SK-N-SH (cell line): ENCODE measurements at regions not wholly inside any gene's neighbourhood (a gene's known extent, or its start where the extent isn't known, plus 50 kb on each side); places are given as distances from the start of the nearest gene placed in this dataset.

Experiments used
- CTCF ChIA-PET: fragments of 300-600, 350-600 bp; formaldehyde crosslinking; extraction: SDS; loops from one replicate; lab custom pipeline; 2021; lab: Yijun Ruan, JAX
- POLR2A ChIA-PET: fragments of 350-600 bp; sonication (Branson Sonifier 250); formaldehyde crosslinking; extraction: SDS; loops from one replicate; lab custom pipeline; 2020; ENCODE audit warnings: antibody characterized with exemption, inconsistent platforms; lab: Yijun Ruan, JAX
- DNase-seq: peaks from one replicate; pipeline ENCODE4 v3.0.0; 2012
- H2AFZ ChIP-seq: fragments of 200-600 bp; sonication (generic); 2 replicates; pipeline ENCODE4 v1.8.1; 2016; ENCODE audit warnings: antibody characterized with exemption, mild to moderate bottlenecking, low read depth
- H3F3A ChIP-seq: fragments of 200-600 bp; sonication (generic); replicated peaks from 2 replicates; pipeline ENCODE3; 2016; ENCODE audit warnings: antibody characterized with exemption, mild to moderate bottlenecking; ENCODE audit not compliant: insufficient read depth
- H3K27ac ChIP-seq, 2 experiments: fragments of 200-500 bp in 1 of 2; fragments of 200-600 bp in 1 of 2; sonication (Bioruptor generic) in 1 of 2; sonication (generic), shearing (Covaris generic) in 1 of 2; 2 replicates each; pipeline versions ENCODE4 v1.5.1 to v1.6.1; 2014 to 2016; ENCODE audit warnings: low read depth in 2 of 2, inconsistent platforms in 1 of 2, low read length in 1 of 2, mild to moderate bottlenecking in 1 of 2, mixed read lengths in 1 of 2
- H3K27me3 ChIP-seq: fragments of 200-600 bp; sonication (generic), shearing (Covaris generic); 2 replicates; pipeline ENCODE4 v1.6.1; 2016; ENCODE audit warnings: mixed run types; ENCODE audit not compliant: insufficient read depth
- H3K36me3 ChIP-seq, 2 experiments: fragments of 200-500 bp in 1 of 2; fragments of 200-600 bp in 1 of 2; sonication (Bioruptor generic) in 1 of 2; sonication (generic) in 1 of 2; replicated peaks in 1 of 2; 2 replicates each; pipeline versions ENCODE3 to v1.5.1; 2014 to 2016; ENCODE audit warnings: low read length in 1 of 2, mild to moderate bottlenecking in 1 of 2; ENCODE audit not compliant: insufficient read depth in 2 of 2, control insufficient read depth in 1 of 2
- H3K4me1 ChIP-seq, 2 experiments: fragments of 200-500 bp in 1 of 2; fragments of 200-600 bp in 1 of 2; sonication (Bioruptor generic) in 1 of 2; sonication (generic), shearing (Covaris generic) in 1 of 2; 2 replicates each; pipeline versions ENCODE4 v1.5.1 to v1.6.1; 2014 to 2016; ENCODE audit warnings: low read depth in 1 of 2, low read length in 1 of 2, mixed run types in 1 of 2; ENCODE audit not compliant: insufficient read depth in 2 of 2, control insufficient read depth in 1 of 2
- H3K4me2 ChIP-seq: fragments of 200-600 bp; sonication (generic), shearing (Covaris generic); 2 replicates; pipeline ENCODE4 v1.6.1; 2017; ENCODE audit warnings: mixed run types
- H3K4me3 ChIP-seq, 2 experiments: fragments of 200-500 bp in 1 of 2; fragments of 200-600 bp in 1 of 2; sonication (Bioruptor generic) in 1 of 2; sonication (generic), shearing (Covaris generic) in 1 of 2; 2 replicates each; pipeline versions ENCODE4 v1.5.1 to v1.8.1; 2014 to 2016; ENCODE audit warnings: low read depth in 2 of 2, inconsistent platforms in 1 of 2, low read length in 1 of 2, mild to moderate bottlenecking in 1 of 2, mixed read lengths in 1 of 2, moderate library complexity in 1 of 2
- H3K79me2 ChIP-seq: fragments of 200-600 bp; sonication (generic); 2 replicates; pipeline ENCODE4 v1.8.1; 2017; ENCODE audit warnings: mild to moderate bottlenecking; ENCODE audit not compliant: insufficient read depth
- H3K9ac ChIP-seq: fragments of 200-600 bp; sonication (generic); 2 replicates; pipeline ENCODE4 v1.6.1; 2017; ENCODE audit warnings: mixed run types
- H3K9me2 ChIP-seq: fragments of 200-600 bp; sonication (generic); 2 replicates; pipeline ENCODE4 v1.6.1; 2017; ENCODE audit warnings: mixed run types
- H3K9me3 ChIP-seq: fragments of 200-600 bp; sonication (generic); 2 replicates; pipeline ENCODE4 v1.6.1; 2017; ENCODE audit warnings: mixed run types, mild to moderate bottlenecking, moderate library complexity
- H4K20me1 ChIP-seq: fragments of 200-600 bp; sonication (generic); 2 replicates; pipeline ENCODE4 v1.6.1; 2017; ENCODE audit warnings: mild to moderate bottlenecking, mixed run types; ENCODE audit not compliant: insufficient read depth
- CHD2 ChIP-seq: fragments of 150-350 bp; IDR thresholded peaks from 2 replicates; pipeline ENCODE4 v1.6.1; 2018; ENCODE audit warnings: low read length; ENCODE audit not compliant: partially characterized antibody
- FOSL2 ChIP-seq: IDR thresholded peaks from 2 replicates; pipeline ENCODE4 v1.4.0; 2012; ENCODE audit warnings: low read depth, mild to moderate bottlenecking, moderate library complexity, borderline replicate concordance
- FOXM1 ChIP-seq: IDR thresholded peaks from 2 replicates; pipeline ENCODE4 v1.4.0; 2012; ENCODE audit warnings: low read depth, mild to moderate bottlenecking
- MEF2A ChIP-seq: IDR thresholded peaks from 2 replicates; pipeline ENCODE4 v1.4.0; 2012; ENCODE audit warnings: low read depth, borderline replicate concordance
- MXI1 ChIP-seq: IDR thresholded peaks from 2 replicates; pipeline ENCODE4 v1.6.1; 2012; ENCODE audit warnings: mild to moderate bottlenecking, low read depth, low read length, improper control_type of control experiment
- NRF1 ChIP-seq: IDR thresholded peaks from 2 replicates; pipeline ENCODE4 v1.6.1; 2012; ENCODE audit warnings: low read depth, mild to moderate bottlenecking, low read length
- RAD21 ChIP-seq: IDR thresholded peaks from 2 replicates; pipeline ENCODE4 v1.6.1; 2012; ENCODE audit warnings: mild to moderate bottlenecking, low read length
- RCOR1 ChIP-seq: fragments of 150-350 bp; IDR thresholded peaks from 2 replicates; pipeline ENCODE4 v1.6.1; 2017; ENCODE audit warnings: antibody characterized with exemption, low read length
- RFX5 ChIP-seq: IDR thresholded peaks from 2 replicates; pipeline ENCODE4 v1.6.1; 2012; ENCODE audit warnings: mild to moderate bottlenecking, improper control_type of control experiment, low read length
- SIN3A ChIP-seq: IDR thresholded peaks from 2 replicates; pipeline ENCODE4 v1.6.1; 2012; ENCODE audit warnings: low read depth, mild to moderate bottlenecking, low read length, moderate library complexity, borderline replicate concordance
- SMC3 ChIP-seq: IDR thresholded peaks from 2 replicates; pipeline ENCODE4 v1.6.1; 2012; ENCODE audit warnings: low read depth, low read length, improper control_type of control experiment
- TEAD4 ChIP-seq: IDR thresholded peaks from 2 replicates; pipeline ENCODE4 v1.4.0; 2012; ENCODE audit warnings: mild to moderate bottlenecking, borderline replicate concordance; ENCODE audit not compliant: insufficient read depth
- WGBS: methylation state at CpG from one replicate; pipeline ENCODE4 v1.1.6; 2017; ENCODE audit warnings: low lambda C conversion rate; 5-methylcytosine and 5-hydroxymethylcytosine counted together
- TF ChIP-seq, protein P1 (sequence below): fragments of 150-350 bp; IDR thresholded peaks from 2 replicates; pipeline ENCODE4 v1.6.1; 2017; ENCODE audit warnings: antibody characterized with exemption, low read length, low read depth, borderline replicate concordance
- TF ChIP-seq, protein P2 (sequence below): fragments of 150-350 bp; IDR thresholded peaks from 2 replicates; pipeline ENCODE4 v1.6.1; 2016; ENCODE audit warnings: mild to moderate bottlenecking, low read depth, low read length

DNA sequence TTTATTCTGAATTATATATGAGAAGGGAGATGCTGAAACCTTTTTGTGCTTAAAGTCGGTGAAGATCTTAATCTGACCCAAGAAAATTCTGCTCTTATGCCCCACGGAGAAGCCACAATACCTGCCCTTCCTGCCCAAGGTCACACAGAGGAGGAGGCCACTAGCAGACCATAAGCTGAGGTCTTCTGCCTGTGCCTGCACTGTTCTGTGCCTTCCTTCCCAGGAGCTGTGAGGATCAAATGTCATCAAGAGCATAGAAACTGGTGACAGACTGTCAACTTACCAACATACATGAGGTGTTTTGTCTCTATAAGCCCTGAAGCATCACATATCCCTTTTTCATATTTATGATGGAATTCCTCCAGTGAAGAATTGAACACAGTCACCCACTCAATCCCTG lies 233.3 kb downstream of the C1D start:
- 63% methylated on average over 2 of the region's 2 CpGs for WGBS

DNA sequence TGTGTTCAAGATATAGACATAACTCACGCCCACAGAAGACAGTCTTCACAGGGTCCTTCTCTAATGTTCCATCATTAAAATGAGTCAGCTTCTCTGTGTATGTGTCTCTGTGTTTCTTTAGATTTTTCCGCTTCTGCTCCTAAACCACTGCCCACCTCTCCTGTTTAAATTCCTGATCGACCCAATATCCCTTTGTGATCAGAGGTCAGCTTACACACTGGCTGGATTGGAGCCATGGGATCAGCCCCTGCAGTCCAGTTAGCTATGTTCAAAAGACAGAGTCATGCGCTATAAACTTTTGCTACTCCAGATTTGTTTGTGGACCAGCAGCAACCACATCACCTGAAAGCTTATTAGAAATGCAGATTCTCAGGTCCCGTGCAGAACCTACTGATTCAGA lies 229.2 kb downstream of the C1D start:
- Histone ChIP-seq H3K27me3 (no peaks in the 10 kb centered on the region), H3K4me1 (no peaks in the 10 kb centered on the region; a peak in 1 of 4 replicates), H3K9me2 (no peaks in the 10 kb centered on the region), H3K79me2 (no peaks in the 10 kb centered on the region), H2AFZ (no peak overlapping the region), H3K27ac (no peak overlapping the region), H3F3A (no peaks in the 10 kb centered on the region), H3K4me2 (no peak overlapping the region)
- ChIA-PET CTCF (interaction anchor here (1.1 to 2.1 kb wide), 3 partner anchors 12 to 183 kb away, joined by 3 to 4 read pairs (median 3); no protein-coding TSS in a partner anchor), POLR2A (no interaction called here)
- no peak for DNase-seq
- TF ChIP-seq SIN3A (no peak), TEAD4 (no peak), MEF2A (no peak), RAD21 (no peak), CHD2 (no peak), NRF1 (no peak), SMC3 (no peak), RCOR1 (no peak), FOSL2 (no peak), MXI1 (no peak), FOXM1 (no peak)
- TF ChIP-seq, protein P1, sequence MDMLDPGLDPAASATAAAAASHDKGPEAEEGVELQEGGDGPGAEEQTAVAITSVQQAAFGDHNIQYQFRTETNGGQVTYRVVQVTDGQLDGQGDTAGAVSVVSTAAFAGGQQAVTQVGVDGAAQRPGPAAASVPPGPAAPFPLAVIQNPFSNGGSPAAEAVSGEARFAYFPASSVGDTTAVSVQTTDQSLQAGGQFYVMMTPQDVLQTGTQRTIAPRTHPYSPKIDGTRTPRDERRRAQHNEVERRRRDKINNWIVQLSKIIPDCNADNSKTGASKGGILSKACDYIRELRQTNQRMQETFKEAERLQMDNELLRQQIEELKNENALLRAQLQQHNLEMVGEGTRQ: no peak
- TF ChIP-seq, protein P2, sequence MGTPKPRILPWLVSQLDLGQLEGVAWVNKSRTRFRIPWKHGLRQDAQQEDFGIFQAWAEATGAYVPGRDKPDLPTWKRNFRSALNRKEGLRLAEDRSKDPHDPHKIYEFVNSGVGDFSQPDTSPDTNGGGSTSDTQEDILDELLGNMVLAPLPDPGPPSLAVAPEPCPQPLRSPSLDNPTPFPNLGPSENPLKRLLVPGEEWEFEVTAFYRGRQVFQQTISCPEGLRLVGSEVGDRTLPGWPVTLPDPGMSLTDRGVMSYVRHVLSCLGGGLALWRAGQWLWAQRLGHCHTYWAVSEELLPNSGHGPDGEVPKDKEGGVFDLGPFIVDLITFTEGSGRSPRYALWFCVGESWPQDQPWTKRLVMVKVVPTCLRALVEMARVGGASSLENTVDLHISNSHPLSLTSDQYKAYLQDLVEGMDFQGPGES: no peak
- TF ChIP-seq, all 33 proteins: peak for 0
- Histone ChIP-seq H3K36me3 (no peaks in the 10 kb centered on the region), H3K4me3 (no peak overlapping the region), H3K9me3 (no peaks in the 10 kb centered on the region), H3K9ac (no peak overlapping the region), H4K20me1 (no peaks in the 10 kb centered on the region)
- WGBS: 87% methylated on average over 5 of the region's 5 CpGs

More for the DNA sequence above, 233.3 kb downstream of the C1D start:
- no peak overlapping the region for H2AFZ ChIP-seq
- POLR2A ChIA-PET: no interaction called here
- no peak for TF ChIP-seq RFX5
- H3K27ac ChIP-seq: no peak overlapping the region
- no peaks in the 10 kb centered on the region for H3K9me3 ChIP-seq
- H3K4me3 ChIP-seq: no peak overlapping the region
- H3K4me2 ChIP-seq: no peak overlapping the region
- CTCF ChIA-PET: interaction anchor here (1.0 kb wide), 1 partner anchor 11 kb away, joined by 3 read pairs; no protein-coding TSS in a partner anchor
- H3K27me3 ChIP-seq: no peaks in the 10 kb centered on the region
- H3K36me3 ChIP-seq: no peaks in the 10 kb centered on the region
- peaks cover 0 to 13% of the 10 kb centered on the region in 2 experiments; a peak in 1 of 4 replicates for H3K4me1 ChIP-seq
- no peaks in the 10 kb centered on the region for H3K79me2 ChIP-seq
- no peaks in the 10 kb centered on the region for H3K9me2 ChIP-seq
- DNase-seq: no peak
- H4K20me1 ChIP-seq: no peaks in the 10 kb centered on the region
- no peak overlapping the region for H3K9ac ChIP-seq
- H3F3A ChIP-seq: peaks cover 6% of the 10 kb centered on the region
